ENCODE measurements at regions not wholly inside any gene's neighbourhood (a gene's known extent, or its start where the extent isn't known, plus 50 kb on each side); places are given as distances from the start of the nearest gene placed in this dataset.

DNA sequence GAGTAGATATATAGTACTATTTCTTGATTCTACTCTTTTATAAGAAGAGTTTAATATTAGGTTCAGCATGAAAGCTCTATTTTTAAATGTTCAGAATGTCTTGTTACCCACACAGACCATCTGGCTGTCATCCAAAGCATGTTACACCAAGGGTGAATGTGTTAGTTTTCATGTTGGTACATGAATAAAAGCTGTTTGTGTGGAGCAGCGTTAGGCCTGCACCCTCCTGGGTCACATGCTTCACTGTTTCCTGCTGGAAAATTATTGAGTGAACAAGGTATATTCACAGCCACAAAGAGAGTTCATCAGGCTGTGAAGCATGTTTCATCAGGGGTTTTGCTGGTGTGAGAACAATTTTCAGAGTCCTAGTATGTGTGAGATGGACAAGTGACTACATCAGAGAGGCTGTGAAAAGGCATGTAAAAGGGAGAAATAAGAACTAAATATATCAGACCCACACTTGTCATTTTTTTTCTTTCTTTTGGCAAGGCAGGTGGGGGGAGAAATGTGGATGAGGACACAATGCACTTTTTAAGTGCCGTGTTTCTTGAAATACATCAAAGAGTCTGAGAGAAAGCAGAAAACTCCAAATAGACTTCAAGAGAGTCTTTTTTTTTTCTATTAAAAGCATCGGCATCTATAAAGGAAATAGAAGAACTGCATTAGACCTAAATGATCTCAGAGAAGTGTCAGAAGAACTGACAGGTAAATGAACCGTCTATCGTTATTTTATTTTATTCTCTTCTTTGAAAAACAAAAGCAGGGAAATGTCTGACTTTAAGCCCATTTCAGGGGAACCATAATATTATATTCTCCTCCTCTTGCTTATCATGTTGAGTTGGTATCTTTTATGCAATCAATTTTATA lies 2429.7 kb downstream of the PCDH7 start:
- DNase-seq, result no peak

DNA sequence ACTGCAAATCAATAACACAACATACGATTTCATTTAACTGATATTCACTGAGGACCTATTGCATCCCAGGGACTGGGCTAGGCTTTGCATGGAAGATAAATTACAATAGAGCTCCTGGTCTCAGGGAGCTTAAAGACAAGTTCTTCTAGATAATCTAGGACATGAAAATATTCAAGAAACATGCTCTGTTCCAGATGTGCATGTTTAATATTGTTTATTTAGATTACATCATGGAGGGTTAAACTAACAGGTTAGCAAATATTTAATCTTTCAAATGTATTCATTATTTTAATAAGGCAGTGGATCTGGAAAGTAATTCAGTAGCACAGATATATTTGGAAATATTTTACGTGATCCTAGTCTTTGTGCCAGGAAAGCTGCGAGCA lies 2430.3 kb downstream of the PCDH7 start:
- no peak for DNase-seq

DNA sequence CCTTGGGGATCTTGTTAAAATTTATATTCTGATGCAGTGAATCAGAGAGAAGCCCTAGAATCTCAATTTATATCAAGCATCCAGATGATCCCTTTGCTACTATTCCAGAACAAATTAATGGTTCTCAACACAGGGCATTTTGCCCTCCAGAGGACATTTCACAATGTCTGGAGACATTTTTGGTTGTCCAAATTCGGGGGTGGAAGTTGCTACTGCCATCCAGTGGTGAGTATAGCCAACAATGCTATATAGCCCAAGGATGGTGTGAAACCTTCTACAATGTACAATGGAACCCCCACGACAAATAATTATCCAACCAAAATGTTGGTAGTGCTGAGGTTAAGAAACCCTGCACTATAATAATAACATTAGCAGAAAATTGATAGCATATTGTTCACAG lies 2440.0 kb downstream of the PCDH7 start:
- DNase-seq, result no peak

DNA sequence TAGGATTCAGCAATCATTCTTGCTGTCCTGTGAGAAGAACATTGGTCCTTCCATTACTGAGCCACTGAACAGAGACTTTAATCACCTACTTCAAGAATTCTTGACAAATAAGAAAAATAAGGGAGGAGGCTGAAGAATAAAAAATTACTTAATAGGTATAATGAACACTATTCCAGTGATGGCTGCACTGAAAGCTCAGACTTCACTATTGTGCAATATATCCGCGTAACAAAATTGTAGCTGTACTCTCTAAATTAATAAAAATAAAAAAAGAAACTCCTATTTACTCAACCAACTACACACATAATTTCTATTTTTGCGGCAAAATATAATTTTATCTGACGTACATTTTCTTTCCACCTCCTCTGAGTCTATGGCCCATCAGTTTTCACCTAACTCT lies 2441.0 kb downstream of the PCDH7 start:
- no peak for DNase-seq

DNA sequence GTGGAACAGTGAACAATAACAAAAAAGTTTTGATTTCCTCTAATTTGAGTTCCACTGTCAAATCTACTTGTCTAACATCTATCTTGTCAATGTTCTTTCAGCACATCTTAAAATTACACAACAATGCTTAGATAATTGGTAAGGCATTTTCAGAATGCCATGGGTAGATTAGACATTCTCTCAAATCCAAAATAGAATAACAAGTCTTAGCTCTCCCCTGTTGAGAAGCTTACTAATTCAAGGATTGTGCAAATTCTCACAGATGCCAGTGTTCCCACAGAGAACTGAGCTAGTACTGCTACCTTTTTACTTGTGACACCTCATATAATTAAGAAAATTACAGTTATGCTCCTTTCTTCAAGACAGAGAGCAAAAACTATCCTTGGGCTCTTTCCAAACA lies 2442.0 kb downstream of the PCDH7 start:
- no peak for DNase-seq

DNA sequence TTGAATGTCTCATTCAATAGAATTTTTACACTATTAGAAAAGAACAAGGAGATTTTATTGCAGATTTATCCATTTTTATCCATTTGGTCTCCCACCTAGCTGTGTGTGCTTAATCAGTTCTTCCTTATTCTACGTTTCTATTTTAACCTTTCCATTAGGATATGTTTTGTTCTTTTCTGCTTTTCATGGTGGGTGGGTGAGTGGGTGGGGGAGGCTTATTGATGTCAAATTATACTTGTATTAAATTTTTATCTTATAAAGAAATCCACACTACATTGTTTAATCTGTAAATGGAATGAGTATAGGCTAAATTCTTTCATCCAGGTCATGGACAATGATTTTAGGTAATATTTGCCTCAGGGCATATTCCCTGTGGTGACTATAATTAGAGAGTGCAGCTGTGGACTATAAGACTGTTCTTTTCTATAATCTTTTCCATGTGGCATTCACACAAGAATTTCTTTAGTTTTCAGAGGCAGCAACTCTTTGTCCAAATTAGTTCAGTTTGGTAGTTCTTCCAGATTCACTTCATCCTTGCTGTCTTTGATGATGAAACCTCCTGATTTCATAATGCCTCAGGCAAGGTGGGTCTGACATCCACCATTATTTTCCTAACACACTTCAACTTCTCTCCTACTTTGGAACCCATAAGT lies 2451.8 kb downstream of the PCDH7 start:
- no peak for DNase-seq

DNA sequence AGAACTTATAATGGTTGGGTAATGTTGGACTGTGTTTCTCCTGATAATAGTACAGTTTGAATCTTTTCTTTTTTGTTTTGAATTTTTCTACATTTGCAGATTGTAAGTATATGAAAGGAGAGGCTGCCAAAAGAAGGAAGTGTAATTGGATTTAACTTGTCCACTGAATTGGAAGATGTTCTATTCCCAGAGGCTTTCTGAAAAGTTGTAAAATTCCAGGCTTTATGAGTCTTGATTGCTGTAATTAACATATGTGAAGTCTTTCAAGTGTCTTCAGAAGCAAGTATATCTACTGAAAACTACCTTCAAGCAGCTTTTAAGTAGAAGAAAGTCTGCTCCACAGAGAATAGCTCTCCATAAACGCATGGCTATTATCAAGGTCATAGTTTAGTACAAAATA lies 2456.4 kb downstream of the PCDH7 start:
- no peak for DNase-seq

DNA sequence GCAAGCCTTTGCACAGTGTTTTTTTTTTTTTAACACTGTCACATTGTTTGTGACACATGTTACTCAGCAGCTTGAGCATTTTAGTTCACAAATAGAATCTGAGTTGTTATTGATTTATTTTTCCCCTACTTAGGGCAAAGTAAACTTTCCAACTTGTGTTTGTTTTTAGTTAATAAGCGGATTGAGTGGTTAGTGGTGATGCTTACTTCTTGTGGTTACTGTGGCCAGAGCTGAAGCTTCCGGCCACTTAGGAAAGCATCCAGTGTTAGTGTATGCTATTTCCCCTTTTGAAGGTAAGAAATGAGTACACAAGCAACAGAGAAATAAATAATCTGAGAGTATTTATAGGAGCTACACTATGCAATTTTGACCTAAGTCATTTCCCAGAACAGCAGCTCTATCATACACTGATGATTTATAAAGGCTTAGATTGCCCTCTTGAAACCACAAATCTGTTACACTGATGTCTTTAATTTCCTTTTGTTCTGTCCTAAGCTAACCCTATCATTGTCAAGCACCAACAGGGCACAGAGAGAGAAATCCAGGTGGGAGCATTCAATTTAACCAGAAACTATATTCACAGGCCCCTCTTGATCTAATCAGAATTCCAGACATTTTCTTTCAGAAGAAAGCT lies 2464.6 kb downstream of the PCDH7 start:
- DNase-seq, result no peak

DNA sequence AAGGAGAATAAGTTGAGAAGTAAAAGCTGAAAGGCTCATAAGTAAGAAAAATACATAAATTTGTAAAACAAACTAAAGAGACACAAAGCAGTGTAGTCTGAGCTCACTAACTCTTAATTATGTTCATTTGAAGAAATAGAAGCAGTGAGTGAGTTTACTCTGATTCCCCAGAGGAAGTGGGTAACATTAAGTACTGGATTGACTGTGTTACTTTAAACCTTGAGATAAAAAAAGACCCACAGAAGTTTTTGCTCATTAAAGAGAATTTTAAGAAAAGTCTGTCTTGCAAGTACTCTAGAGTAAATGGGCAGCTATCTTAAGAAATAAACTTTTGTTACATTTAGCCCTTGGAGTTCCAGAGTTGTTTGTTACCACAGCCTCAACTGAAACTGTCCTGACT lies 2466.9 kb downstream of the PCDH7 start:
- no peak for DNase-seq

DNA sequence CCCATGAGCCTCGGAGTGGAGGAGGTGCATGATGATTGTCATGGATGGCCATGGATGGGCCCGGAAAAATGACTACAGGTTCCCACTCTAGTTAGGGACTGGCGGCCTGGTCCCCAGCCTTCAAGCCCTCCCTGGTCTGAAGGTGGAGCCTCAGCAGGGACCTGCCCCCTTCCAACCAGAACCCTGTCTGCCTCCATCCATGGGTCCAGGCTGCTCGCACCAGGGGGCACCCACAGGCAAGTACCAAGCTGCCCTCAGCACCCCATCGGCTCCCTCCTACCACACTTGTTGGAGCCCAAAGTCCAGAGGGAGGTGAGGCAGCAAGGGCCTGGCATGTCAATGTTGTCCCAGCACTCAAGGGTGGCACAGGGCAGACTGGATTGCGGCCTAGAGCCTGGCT lies 2468.6 kb downstream of the PCDH7 start:
- DNase-seq, result no peak

DNA sequence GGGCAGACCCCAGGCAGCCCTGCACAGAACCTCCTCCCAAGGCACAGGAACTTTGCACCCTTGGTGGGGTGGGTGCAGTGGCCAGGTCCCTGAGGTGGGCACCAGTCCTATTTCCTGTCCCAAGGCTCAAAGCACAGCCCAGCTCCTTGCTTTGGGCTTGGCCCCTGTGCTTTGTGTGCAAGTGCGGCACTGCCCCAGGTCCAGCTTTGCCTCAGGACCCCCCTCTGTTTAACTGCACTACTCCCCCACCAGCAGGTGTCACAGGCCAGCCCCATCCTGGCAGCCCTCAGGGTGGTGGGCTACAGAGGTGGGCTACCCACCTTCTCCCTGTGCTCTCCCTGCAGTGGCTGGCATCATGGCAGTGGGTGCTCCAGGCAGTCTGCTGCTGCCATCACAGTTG lies 2469.0 kb downstream of the PCDH7 start:
- DNase-seq, result no peak

DNA sequence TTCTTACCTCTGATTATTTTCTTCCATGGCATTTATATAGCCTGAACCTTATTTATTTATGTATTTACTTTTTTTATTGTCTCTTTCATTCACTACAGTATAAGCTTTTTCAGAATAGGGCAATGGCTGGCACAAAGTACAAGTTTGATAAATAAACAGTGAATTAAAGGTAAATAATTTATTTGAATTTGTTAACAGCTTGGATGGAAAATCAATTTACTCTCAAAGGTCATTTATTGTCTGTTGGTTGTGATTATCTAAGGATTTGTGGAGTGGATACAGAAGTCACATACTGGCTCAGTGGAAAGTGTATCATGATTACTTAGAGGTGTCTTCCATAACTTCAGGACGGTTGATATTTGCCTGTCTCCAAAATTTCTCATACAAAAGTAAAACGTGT lies 2472.9 kb downstream of the PCDH7 start:
- DNase-seq, result no peak

DNA sequence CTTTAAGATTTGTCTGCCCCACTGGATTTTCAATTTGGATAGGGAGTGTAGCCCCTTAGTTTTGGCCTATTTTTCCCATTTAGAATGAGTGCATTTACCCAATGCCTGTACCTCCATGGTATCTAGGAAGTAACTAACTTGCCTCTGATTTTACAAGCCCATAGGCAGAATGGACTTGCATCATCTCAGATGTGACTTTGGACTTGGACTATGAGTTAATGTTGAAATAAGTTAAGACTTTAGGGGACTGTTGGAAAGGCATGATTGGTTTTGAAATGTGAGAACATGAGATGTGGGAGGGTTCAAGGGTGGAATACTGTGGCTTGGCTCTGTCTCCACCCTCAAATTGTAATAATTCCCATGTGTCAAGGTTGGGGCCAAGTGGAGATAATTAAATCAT lies 2480.2 kb downstream of the PCDH7 start:
- DNase-seq, result no peak

DNA sequence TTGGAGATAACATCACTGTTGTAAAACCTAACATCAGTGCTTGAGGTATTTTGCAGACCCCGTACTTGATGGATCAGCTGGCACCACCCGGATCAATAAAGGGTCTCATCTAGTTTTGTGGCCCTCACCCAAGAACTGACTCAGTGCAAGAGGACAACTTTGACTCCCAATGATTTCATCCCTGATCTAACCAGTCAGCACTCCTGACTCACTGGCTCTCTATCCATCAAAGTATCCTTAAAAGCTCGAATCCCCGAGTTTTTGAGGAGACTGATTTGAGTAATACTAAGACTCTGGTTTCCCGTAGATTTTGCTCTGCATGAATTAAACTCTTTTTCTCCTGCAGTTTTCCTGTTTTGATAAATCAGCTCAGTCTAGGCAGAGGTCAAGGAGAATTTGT lies 2498.1 kb downstream of the PCDH7 start:
- DNase-seq, result no peak

DNA sequence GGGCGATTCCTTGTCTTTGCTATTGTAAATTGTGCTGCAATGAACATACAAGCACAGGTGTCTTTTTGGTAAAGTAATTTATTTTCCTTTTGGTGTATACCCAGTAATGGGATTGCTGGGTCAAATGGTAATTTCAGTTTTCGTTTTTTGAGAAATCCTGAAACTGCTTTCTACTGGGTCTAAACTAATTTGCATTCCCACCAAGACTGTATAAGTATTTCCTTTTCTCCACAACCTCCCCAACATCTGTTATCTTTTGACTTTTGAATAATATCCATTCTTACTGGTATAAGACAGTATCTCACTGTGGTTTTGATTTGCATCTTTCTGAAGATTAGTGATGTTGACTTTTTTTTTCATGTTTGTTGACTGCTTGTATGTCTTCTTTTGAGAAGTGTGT lies 2506.0 kb downstream of the PCDH7 start:
- no peak for DNase-seq

DNA sequence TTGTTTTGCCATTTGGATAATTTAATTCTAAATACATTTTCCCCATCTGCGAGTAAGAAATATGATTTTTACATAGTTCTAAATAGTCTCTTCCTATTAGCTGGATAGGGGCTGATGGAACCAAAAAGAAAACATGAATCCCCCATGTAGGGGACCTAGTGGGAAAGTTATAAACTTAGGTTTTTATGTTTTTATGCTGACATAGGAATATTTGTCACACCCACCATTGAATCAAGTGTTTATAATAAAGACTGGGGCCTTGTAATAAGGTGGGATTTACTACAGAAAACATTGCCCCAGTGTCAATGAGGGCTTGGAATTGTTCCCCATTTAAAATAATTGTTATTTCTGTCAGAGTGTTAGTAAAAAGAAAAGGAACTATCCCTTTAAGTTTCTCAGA lies 2506.6 kb downstream of the PCDH7 start:
- DNase-seq, result no peak

DNA sequence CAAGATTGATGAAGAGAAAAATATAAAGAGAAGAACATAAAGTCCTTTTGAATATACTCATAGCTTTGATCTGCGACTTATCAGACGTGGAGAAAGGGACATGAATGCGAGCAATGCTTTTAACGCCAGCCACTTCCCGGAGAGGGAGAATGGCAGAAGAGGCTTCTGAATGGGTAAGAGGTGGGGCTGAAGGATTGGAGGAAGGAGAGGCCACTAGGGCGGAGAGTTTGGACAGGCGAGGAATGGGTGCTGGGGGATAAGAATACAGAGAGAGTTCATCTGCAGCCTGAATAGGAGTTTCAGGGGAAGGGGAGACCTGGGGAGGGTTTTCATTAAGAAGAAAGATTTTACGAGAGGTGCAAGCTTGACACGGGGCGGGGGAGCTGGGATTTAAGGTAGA lies 2534.9 kb downstream of the PCDH7 start:
- DNase-seq, result no peak

DNA sequence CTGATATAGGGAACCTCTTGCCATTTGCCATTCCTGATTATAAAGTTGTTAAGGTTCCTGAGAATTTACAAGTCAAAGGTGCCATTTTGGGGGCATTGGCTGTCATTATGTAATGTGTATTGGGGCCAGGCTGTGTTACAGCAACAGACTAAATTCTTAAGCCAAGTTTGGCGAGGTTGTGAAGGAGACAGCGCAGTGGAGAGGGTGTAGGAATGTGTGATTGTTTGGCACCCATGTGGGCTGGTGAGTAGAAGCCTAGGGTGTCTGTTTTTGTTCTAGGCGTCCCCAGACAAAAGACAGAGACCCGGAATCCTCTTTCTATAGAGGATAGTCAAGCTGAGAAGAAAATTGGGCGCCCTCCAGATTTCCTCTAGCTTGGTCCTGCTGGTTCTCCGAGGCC lies 2535.3 kb downstream of the PCDH7 start:
- no peak for DNase-seq

DNA sequence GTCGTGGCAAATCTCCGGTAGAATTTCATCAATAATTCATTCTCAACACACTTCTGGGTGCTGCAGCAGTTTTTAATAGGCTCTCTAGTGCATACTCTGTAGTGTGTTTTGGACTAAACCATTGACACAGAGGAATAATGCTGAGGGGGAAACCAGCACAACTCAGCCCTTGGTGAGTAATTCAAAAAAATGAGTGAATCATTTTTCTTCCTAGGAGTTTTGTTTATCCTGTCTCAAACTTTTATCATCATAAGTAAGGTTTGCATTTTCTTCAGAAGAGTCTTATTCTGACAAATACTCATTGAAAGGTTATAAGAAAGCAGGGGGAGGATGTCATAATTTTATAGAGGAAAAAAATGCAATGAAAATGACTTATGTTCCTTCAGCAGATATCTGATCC lies 2542.7 kb downstream of the PCDH7 start:
- no peak for DNase-seq

DNA sequence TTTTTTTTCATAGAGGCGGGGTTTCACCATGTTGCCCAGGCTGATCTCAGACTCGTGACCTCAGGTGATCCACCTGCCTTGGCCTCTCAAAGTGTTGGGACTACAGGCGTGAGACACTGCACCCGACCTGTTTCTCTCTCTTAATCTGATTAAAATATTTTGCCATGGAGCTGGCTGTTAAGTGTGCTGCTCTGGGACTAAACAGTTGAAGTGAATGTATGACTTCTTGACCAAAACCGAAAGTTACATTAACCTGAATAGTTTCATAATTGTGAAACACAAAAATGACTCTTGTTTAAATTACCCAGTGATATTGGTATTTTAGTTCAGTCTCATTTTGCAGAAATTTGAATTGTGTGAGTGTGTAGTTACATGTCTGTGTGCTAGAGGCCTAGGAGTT lies 2548.6 kb downstream of the PCDH7 start:
- DNase-seq, result no peak

DNA sequence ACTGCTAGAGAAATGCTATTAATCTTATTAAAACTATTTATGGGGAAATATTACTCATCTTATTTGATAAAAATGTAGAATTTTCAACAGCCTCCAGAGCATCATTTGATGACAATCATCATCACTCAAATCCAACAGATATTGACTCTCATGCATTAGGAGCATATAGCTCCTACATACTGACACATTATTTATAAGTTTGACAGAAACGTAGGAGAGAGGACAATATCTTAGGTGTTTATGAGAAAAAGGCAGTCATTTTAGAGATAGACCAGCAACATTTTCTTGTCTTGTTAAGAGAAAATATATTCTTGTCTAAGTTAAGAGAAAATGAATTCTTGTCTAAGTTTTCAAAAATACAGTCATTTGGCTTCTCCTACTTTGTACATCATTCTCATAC lies 2550.2 kb downstream of the PCDH7 start:
- DNase-seq, result no peak

DNA sequence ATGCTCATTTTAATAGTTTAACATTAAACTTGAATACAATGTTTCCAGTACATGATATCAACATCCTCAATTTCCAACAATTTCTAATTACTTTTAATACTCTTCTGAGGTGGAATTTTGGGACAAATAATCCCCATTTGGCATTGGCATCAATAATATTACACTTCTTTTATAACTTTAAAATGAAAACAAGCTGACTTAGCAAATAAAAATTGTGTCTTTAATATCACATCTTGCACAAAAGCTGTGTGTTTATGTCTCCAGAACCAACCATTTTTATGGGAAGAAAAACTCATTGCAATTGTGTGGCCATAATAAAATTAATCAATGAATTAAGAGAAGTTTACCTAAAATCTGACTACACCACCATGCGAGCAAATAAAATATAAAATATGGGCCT lies 2552.6 kb downstream of the PCDH7 start:
- DNase-seq, result no peak

DNA sequence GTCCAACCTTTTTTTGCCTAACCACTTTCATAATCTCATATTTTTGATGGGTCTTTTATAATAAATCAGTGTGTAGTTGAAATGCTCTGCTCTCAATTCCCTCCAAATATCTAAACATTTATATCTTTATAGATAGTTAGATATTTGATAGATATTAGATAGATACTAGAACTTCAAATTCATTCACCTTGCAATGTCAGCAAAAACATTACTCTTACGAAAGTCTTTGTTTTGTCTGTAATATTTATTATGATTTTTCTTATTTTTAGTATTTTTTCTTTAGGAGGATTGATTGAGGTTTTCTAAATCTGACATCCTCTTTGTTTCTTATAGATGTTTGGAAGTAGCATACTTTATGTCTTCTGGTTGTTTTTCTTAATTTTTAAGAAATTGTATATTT lies 2563.6 kb downstream of the PCDH7 start:
- DNase-seq, result no peak

DNA sequence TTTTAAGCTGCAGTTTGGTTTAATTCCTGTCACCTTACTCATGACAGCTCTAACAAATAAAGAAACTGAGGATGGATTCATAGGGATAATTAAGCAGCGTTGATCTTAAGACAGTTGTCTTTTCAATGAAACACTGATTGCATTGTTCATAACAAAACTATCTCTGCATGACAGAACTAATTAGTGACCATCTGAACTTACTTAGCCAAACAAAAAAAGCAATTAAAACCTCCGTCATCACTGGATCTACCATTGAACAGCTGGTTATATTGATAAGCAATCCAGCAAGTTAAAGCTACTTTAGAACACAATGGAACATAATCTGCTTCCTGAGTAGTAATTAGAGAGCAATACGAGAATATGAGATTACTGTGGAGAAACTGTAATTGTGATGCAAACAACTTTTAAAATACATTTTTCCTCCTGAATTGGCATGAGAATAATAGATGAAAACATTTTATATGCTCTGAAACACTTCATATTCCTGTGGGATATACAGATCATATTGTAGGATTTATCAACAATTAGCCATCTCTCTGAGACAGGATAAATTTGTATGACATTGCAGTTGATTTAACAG lies 2576.8 kb downstream of the PCDH7 start:
- DNase-seq, result no peak
